COLO668 (cell line): ENCODE measurements at regions not wholly inside any gene's neighbourhood (a gene's known extent, or its start where the extent isn't known, plus 50 kb on each side); places are given as distances from the start of the nearest gene placed in this dataset.
"Not testable (repeated sequence)": the region's sequence is repeated elsewhere in the genome, so short reads cannot be mapped to it uniquely, and the experiment has no call there.

Experiments
- DNase-seq: peaks from one replicate; lab custom pipeline; 2025; ENCODE audit not compliant: unreplicated experiment; lab: John Stamatoyannopoulos, UW

GRCh38 chr3:81823086-81823485 is 61.6 kb upstream of the GBE1 start:
- no peak for DNase-seq

- DNase-seq = no peak
Observed at GRCh38 chr3:81816473-81817250, 55.2 kb upstream of the GBE1 start.

- DNase-seq = not testable (repeated sequence)
Observed at GRCh38 chr3:81812098-81812497, 50.7 kb upstream of the GBE1 start.
